Upper lobe of left lung (tissue), 4 donors: ENCODE measurements at regions not wholly inside any gene's neighbourhood (a gene's known extent, or its start where the extent isn't known, plus 50 kb on each side); places are given as distances from the start of the nearest gene placed in this dataset.

ENCODE experiments used
- EP300 ChIP-seq, 4 donors: sonication (generic); formaldehyde crosslinking; IDR thresholded peaks; one replicate each; pipeline ENCODE4 v1.5.1; 2017; ENCODE audit warnings: antibody characterized with exemption in 4 of 4, control low read depth in 2 of 4
- POLR2A ChIP-seq, 4 donors: fragments of 450-650 bp; IDR thresholded peaks; one replicate each; pipeline ENCODE4 v1.5.1; 2016 to 2017; ENCODE audit warnings: antibody characterized with exemption in 4 of 4, mild to moderate bottlenecking in 2 of 4
- POLR2AphosphoS5 ChIP-seq, 2 donors: sonication (generic); formaldehyde crosslinking; IDR thresholded peaks; one replicate each; pipeline ENCODE4 v1.5.1; 2017; ENCODE audit warnings: antibody characterized with exemption in 2 of 2
- TF ChIP-seq, protein P1 (sequence below), 6 experiments: fragments of 450-650 bp in 4 of 6; fragments of 200-600 bp in 2 of 6; sonication (generic) in 2 of 6; IDR thresholded peaks; one replicate each; pipeline ENCODE4 v1.5.1; 2016 to 2019; ENCODE audit warnings: antibody characterized with exemption in 6 of 6

DNA sequence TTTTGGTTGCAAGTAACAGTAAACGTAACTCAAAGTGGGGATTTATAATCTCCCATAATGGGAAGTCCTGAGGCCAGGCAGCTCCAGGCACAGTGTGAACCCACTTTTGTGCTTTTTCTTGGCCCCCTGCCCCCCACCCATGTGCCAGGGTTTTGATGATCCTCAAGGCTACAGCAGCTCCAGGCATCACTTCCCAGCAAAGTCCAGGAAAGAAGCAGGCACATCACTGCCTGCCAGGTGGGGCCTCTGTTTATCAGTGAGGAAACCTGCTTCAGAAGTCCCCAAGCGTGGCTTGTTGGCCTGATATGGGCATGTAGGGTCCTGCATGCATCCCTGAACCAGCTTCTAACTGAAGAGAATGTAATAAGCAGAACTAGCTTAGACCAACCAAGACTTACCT lies 299.2 kb upstream of the SKOR2 start:
- TF ChIP-seq POLR2A (IDR thresholded peaks at IDR 0.05): no peak
- TF ChIP-seq, protein P1, sequence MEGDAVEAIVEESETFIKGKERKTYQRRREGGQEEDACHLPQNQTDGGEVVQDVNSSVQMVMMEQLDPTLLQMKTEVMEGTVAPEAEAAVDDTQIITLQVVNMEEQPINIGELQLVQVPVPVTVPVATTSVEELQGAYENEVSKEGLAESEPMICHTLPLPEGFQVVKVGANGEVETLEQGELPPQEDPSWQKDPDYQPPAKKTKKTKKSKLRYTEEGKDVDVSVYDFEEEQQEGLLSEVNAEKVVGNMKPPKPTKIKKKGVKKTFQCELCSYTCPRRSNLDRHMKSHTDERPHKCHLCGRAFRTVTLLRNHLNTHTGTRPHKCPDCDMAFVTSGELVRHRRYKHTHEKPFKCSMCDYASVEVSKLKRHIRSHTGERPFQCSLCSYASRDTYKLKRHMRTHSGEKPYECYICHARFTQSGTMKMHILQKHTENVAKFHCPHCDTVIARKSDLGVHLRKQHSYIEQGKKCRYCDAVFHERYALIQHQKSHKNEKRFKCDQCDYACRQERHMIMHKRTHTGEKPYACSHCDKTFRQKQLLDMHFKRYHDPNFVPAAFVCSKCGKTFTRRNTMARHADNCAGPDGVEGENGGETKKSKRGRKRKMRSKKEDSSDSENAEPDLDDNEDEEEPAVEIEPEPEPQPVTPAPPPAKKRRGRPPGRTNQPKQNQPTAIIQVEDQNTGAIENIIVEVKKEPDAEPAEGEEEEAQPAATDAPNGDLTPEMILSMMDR (IDR thresholded peaks at IDR 0.05): no peak
- no peak for TF ChIP-seq POLR2AphosphoS5 (IDR thresholded peaks at IDR 0.05)
- no peak for TF ChIP-seq EP300 (IDR thresholded peaks at IDR 0.05)
